HG03280 (cell line): ENCODE measurements at regions not wholly inside any gene's neighbourhood (a gene's known extent, or its start where the extent isn't known, plus 50 kb on each side); places are given as distances from the start of the nearest gene placed in this dataset.

Source experiments
- ATAC-seq: cut with Tn5 transposase; IDR thresholded peaks from one replicate; pipeline ENCODE4 v1.9.1; 2021; ENCODE audit warnings: mild to moderate bottlenecking, moderate library complexity; ENCODE audit not compliant: unreplicated experiment

DNA sequence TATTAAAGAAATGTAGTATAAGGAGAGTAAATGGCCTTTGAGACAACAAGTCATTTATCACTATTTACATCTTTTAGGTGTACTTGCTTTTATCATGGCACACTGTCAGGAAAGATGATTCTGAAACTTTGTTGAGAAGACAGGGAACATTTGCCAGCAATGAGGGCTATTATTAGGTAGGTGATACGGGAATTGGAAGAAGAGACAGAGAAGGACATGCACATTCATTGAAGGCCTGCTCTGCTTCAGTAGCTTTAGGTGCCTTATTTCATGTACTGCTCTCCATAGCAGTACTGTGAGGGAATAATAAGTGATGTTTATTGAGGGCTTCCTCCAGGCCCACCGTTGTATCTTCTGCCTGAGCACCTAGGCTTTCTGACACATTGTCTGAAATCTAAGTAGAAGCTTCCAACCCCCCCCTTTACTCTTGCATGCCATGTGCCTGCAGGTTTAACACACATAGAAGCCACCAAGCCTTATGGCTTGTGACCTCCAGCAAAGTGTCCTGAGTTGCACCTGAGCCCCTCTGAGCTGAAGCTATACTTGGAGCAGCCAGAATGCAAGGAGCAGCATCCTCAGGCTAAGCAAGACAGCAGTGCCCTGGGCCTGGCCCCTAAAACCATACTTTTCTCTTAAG, 275.2 kb upstream of the VLDLR start:
- ATAC-seq: no peak

DNA sequence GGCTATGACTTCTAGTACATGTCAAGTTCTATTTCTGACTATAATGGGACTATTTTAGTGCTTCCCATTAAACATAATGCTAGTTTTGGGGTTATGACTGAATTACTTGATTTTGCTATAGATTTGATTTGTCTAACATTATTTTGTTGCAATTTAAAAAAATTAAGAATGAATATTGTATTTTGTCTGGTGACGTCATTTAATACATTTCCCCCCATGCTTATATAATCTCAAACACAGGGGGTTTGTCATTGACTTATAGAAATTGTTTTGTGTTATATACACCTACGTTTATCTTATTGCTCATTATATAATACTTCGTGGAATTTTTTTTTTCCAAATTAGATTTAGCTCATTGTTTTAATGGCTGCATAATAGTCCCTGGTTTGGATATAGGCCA, 270.3 kb upstream of the VLDLR start:
- no peak for ATAC-seq

DNA sequence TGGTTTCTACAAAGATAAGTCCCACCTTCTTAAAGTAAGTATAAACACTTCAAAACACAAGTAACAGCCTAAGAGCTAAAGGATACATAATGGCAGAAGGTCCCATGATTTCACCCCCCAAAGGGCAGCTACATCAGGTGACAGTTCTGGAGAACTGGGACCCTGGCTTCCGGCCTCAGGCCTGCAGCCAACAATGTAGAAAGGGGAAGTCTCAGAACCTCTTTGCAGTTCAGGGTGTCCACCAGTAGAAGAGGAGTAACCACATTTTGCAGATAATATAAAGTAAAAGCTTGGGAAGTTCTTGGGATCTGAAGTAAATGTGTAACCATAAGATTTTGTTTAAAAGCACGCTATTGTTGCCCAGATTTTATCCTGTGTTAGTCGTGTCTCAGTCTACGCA, 267.4 kb upstream of the VLDLR start:
- no peak for ATAC-seq

GRCh38 chr9:2354856-2355696, 266.5 kb upstream of the VLDLR start:
- ATAC-seq: no peak

DNA sequence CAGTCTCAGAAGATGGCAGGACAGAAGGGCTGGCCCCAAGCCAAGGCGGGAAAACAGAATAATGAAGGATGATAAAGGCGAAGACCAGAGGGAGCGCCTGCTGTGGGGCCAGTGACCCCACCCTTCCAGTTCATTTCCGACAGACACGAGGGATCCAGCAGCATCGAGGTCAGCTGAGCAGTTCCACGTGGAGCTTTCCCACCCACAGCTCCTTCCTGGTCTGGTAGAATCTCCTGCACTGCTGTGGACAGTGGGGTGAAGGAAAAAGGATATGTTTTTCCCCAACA, 265.9 kb upstream of the VLDLR start:
- no peak for ATAC-seq

GRCh38 chr9:2356041-2356790, 265.4 kb upstream of the VLDLR start:
- no peak for ATAC-seq

- ATAC-seq: no peak
These were observed 261.6 kb upstream of the VLDLR start for GRCh38 chr9:2359891-2360471.

GRCh38 chr9:2362150-2362549, 259.4 kb upstream of the VLDLR start:
- ATAC-seq: no peak

- no peak for ATAC-seq
These were observed 258.3 kb upstream of the VLDLR start for GRCh38 chr9:2363138-2363745.

DNA sequence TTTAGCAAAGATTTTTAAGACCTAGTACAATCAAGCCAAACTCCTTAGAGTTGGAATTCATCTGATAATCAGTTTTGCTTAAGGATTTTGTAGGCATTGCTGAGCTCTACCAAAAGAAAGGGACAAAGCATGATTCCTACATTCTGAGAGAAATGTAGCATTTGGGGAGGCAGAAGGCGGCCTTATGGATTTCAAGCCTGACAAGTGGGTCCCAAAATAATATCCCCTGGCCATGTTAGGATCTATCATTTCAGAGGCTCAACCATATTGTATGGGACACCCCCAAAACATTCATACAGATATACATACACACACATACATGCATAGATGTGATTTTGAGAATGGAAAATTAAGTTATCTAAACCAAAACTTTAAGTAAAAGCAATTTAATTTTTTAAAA, 257.8 kb upstream of the VLDLR start:
- ATAC-seq: no peak

DNA sequence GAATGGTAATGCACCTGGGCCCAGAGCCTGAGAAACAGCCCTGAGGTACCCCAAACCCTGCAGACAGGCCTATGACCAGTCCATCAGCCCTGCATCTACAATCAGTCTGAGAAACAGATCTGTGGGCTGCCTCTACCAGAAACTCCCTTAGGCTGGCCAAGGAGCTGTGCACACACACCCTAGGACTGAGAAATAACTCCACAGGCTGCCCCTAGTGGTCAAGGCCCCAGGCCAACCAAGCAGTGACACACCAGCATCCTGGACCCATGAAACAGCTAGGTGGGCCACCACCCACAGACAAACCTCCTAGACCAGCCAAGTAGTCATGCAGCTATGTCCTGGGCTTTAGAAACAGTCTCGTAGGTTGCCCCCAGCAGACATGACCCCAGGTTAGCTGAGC, 253.6 kb upstream of the VLDLR start:
- ATAC-seq: no peak

- no peak for ATAC-seq
These were observed 247.9 kb upstream of the VLDLR start for GRCh38 chr9:2373648-2374047.

GRCh38 chr9:2375114-2375513, 246.5 kb upstream of the VLDLR start:
- no peak for ATAC-seq

GRCh38 chr9:2377117-2377516, 244.5 kb upstream of the VLDLR start:
- ATAC-seq: no peak

- ATAC-seq: no peak
These were observed 243.8 kb upstream of the VLDLR start for GRCh38 chr9:2377834-2378233.

GRCh38 chr9:2378266-2378665, 243.3 kb upstream of the VLDLR start:
- no peak for ATAC-seq

DNA sequence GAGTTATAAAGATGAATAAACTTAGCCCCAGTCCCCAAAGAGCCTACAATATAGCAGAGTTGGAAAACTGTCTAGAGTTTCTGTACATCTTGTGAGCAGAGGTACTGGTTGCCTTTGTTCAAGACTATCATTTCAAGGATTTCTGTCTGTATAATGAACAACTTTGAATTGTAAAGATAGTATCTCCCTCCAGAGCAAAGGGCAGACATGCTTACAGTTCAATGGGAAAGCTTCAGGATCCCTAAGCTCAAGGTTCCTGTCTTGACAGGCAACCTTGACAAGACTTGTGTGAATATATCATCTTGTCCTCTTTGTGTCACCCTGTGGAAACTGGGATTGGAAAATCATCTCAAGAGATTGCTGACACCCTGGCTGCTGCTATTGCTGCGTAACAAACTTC, 242.8 kb upstream of the VLDLR start:
- no peak for ATAC-seq

DNA sequence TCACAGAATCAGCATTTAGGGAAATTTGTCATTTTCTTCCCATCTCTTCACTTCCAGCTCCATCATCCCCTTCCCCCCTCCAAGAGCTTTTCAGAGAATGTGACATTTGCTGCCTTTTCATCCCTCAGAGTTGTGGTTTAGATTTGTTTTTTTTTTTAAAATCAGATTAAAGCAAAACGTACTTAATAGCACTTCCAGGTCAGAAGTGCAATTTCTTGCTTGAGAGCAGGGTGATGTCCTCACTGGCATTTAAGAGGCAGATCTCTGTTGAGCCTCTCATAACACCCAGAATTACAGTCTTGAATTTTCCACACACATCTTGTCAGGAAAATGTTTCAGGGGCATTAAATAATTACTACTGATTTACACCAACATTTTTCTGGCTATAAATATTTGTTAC, 236.8 kb upstream of the VLDLR start:
- no peak for ATAC-seq

DNA sequence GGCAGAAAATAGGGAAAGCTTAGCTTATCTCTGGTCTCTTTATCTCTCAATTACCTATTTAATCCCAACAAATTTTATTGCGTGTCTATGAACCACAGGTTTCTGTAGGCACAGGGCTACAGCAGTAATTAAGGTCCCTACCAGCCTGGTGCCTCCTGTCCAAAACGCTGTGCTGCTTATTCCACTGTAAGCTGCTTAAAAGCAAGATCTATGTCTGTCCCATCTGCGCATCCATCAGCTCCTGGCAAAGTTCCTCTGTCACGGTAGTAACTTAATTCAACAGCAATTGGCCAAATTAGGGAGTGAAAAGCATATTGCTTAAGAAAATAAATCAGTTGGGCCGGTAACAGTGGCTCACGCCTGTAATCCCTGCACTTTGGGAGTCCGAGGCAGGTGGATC, 235.8 kb upstream of the VLDLR start:
- no peak for ATAC-seq

GRCh38 chr9:2386566-2386965, 235.0 kb upstream of the VLDLR start:
- no peak for ATAC-seq

GRCh38 chr9:2387166-2387565, 234.4 kb upstream of the VLDLR start:
- ATAC-seq: no peak
